ENCODE measurements at regions not wholly inside any gene's neighbourhood (a gene's known extent, or its start where the extent isn't known, plus 50 kb on each side); places are given as distances from the start of the nearest gene placed in this dataset.

DNA sequence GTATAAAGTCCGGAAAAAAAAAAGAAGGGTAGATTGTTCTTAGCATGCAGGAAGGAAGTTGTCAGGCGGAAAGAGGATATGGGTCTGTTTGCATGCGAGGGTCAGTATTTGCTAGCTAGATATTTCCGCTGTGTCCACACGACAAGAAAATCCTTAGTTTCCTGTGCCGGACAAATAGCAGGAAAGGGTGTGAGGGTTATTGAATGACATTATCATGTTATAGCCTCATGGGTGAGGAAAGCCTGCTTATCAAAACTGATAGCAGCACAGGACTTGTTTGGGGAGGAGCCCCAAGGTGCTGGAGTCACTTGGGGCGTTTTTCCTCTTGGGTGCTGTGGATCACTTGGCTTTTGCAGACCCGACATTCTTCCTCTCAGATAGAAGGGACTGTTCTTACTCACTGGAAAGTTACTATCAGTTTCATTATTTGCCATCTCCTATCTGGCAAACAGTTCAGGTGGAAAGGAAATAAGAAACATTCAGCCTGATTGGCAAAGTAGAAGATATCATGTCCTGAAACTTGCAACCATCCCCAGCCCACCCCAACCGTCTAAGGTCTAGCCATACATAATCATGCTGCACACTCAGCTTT, 127.2 kb upstream of the DPH6 start:
- Histone ChIP-seq H3K27me3 (replicated peaks in 1 of 2; ENCODE audit: control insufficient read depth in 2 of 2, insufficient read depth in 2 of 2, low read length in 1 of 2) (no peaks in the 10 kb centered on the region), H3K9ac (ENCODE audit: control insufficient read depth, insufficient read depth, low read length) (no peak overlapping the region), H3K4me2 (ENCODE audit: control insufficient read depth, insufficient read depth) (peak overlapping the region; percentile 1; the same call in 1 of the 2 replicates), H3K4me1 (ENCODE audit: control insufficient read depth, insufficient read depth, low read length) (no peaks in the 10 kb centered on the region), H4K20me1 (ENCODE audit: control insufficient read depth, insufficient read depth) (no peaks in the 10 kb centered on the region), H2AFZ (ENCODE audit: control insufficient read depth, low read depth, low read length) (no peak overlapping the region), H3K9me3 (replicated peaks; ENCODE audit: control insufficient read depth, insufficient read depth, low read length) (no peaks in the 10 kb centered on the region), H3K4me3 (no peak overlapping the region), H3K27ac (ENCODE audit: control insufficient read depth, insufficient read depth) (no peak overlapping the region), H3K79me2 (ENCODE audit: control insufficient read depth, insufficient read depth, low read length) (no peaks in the 10 kb centered on the region), H3K36me3 (ENCODE audit: control insufficient read depth in 2 of 2, insufficient read depth in 2 of 2, low read length in 1 of 2) (no peaks in the 10 kb centered on the region)
- intact Hi-C loops (cut with micrococcal nuclease; ENCODE audit: unreplicated experiment) (loop anchor here (10.0 kb wide), 1 partner anchor 138 kb away; no protein-coding TSS in a partner anchor), in situ Hi-C loops (cut with MboI) (no loop called here)
- SMC1A ChIA-PET (ENCODE audit: uncharacterized antibody, unreplicated experiment): interaction anchor here (1.0 to 1.5 kb wide), 3 partner anchors 8 to 121 kb away, joined by 3 read pairs; no protein-coding TSS in a partner anchor
- FAIRE-seq: no peak
- TF ChIP-seq ASH2L (IDR thresholded peaks at IDR 0.05; ENCODE audit: borderline replicate concordance, low read depth) (no peak), JUNB (IDR thresholded peaks at IDR 0.05) (0 out of 2 replicates have a peak, but pooled peaks have one; percentile 22), RCOR1 (conservative IDR thresholded peaks at IDR 0.05; ENCODE audit: low read depth, low read length) (no peak)
- TF ChIP-seq, protein P1, sequence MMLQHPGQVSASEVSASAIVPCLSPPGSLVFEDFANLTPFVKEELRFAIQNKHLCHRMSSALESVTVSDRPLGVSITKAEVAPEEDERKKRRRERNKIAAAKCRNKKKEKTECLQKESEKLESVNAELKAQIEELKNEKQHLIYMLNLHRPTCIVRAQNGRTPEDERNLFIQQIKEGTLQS (IDR thresholded peaks at IDR 0.05; ENCODE audit: borderline replicate concordance, extremely low read depth, low read depth, low read length): no peak
- TF ChIP-seq, protein P2, sequence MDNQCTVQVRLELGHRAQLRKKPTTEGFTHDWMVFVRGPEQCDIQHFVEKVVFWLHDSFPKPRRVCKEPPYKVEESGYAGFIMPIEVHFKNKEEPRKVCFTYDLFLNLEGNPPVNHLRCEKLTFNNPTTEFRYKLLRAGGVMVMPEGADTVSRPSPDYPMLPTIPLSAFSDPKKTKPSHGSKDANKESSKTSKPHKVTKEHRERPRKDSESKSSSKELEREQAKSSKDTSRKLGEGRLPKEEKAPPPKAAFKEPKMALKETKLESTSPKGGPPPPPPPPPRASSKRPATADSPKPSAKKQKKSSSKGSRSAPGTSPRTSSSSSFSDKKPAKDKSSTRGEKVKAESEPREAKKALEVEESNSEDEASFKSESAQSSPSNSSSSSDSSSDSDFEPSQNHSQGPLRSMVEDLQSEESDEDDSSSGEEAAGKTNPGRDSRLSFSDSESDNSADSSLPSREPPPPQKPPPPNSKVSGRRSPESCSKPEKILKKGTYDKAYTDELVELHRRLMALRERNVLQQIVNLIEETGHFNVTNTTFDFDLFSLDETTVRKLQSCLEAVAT (IDR thresholded peaks at IDR 0.05): no peak
- no peak for DNase-seq (ENCODE audit: low read depth, low spot score)
- ATAC-seq: peak; percentile 62
- BruUV-seq (replicated peaks): no TSS peak
- 17% methylated on average over 9 of the region's 9 CpGs for WGBS (ENCODE audit: insufficient coverage, insufficient replicate concordance, low lambda C conversion rate, missing lambda C conversion rate)
- RAD21 ChIA-PET (ENCODE audit: unreplicated experiment): no interaction called here
- CTCF ChIA-PET: no interaction called here
- POLR2A ChIA-PET: no interaction called here

All from GM12878 (cell line).